ENCODE measurements at regions not wholly inside any gene's neighbourhood (a gene's known extent, or its start where the extent isn't known, plus 50 kb on each side); places are given as distances from the start of the nearest gene placed in this dataset.

DNA sequence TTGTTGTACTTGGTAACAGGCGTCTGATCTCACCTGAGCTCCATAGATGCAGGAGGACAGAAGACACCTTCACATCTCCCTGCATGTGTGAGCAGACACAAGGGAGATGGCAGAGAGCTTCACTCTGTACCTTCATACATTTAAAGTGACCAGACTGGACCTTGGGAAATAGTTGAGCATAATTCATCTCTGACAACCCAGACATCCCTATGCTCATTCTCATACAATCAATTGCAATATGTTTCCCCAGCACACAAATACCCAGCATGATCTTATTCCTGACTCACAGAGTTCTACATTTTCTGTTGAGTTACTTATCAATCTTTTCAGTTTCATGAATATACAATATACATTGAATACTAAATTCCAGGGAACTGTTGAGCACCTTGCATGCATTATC lies 488.2 kb upstream of the API5 start:
- no peak overlapping the region for H2BK5ac ChIP-seq (ENCODE audit: low read depth, low read length, poor library complexity)
- H3K4me2 ChIP-seq (ENCODE audit: low read length) = no peak overlapping the region
- H3K9ac ChIP-seq (ENCODE audit: low read length) = no peak overlapping the region
- H2BK12ac ChIP-seq (ENCODE audit: low read length) = no peak overlapping the region
- H4K12ac ChIP-seq (ENCODE audit: low read depth, low read length) = no peak overlapping the region
- H4K8ac ChIP-seq (ENCODE audit: low read depth, low read length) = no peak overlapping the region
- WGBS (ENCODE audit: extremely low coverage, insufficient coverage, insufficient read length) = no CpG with 5 or more reads among the region's 1 CpG
- H3K36me3 ChIP-seq (ENCODE audit: control insufficient read depth in 1 of 2, insufficient read depth in 2 of 2, low read length in 2 of 2) = no peaks in the 10 kb centered on the region
- H3K23ac ChIP-seq (ENCODE audit: low read length) = no peak overlapping the region
- H2AK5ac ChIP-seq (ENCODE audit: low read length) = no peak overlapping the region
- DNase-seq = no peak
- H3K79me1 ChIP-seq (ENCODE audit: low read length) = no peaks in the 10 kb centered on the region
- no peak overlapping the region for H3K18ac ChIP-seq (ENCODE audit: low read length)
- H2BK120ac ChIP-seq (ENCODE audit: insufficient read depth, low read length, poor library complexity) = no peak overlapping the region
- H3K79me2 ChIP-seq (ENCODE audit: control insufficient read depth, insufficient read depth, low read length, poor library complexity) = no peaks in the 10 kb centered on the region
- H2AFZ ChIP-seq (ENCODE audit: insufficient read depth, low read length, poor library complexity) = no peak overlapping the region
- no peaks in the 10 kb centered on the region for H3K9me3 ChIP-seq (ENCODE audit: insufficient read depth, low read depth, low read length)
- H3K4me1 ChIP-seq (ENCODE audit: control insufficient read depth in 1 of 2, insufficient read depth in 2 of 2, low read length in 2 of 2) = no peaks in the 10 kb centered on the region
- no peak overlapping the region for H4K91ac ChIP-seq (ENCODE audit: low read depth, low read length)
- H3K4ac ChIP-seq (ENCODE audit: low read depth, low read length) = no peak overlapping the region
- no peak overlapping the region for H3K4me3 ChIP-seq (ENCODE audit: low read depth, low read length)
- H3K14ac ChIP-seq (ENCODE audit: low read length) = no peak overlapping the region
- no peak overlapping the region for H3K27ac ChIP-seq (ENCODE audit: low read depth, low read length)
- no peaks in the 10 kb centered on the region for H3K27me3 ChIP-seq (ENCODE audit: insufficient read depth, low read length)

DNA sequence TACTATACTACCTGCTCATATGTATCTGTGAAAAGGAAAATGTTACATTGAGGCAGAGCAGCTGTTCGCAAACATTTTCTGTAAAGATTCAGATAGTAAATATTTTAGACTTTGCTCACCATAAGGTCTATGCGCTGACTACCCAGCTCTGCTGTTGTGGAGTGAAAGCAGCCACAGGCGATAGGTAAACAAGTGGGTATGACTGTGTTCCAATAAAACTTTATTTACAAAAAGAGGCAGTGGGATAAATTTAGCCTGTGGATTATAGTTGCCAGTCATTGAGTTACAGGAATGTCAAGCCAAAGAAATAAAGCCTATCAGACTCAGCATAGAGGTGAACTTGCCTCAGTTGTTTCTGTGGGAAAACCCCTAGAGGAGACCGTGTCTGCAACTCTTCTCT lies 487.7 kb upstream of the API5 start:
- Histone ChIP-seq H3K14ac (ENCODE audit: low read length) (no peak overlapping the region), H2BK5ac (ENCODE audit: low read depth, low read length, poor library complexity) (no peak overlapping the region), H2AK5ac (ENCODE audit: low read length) (no peak overlapping the region), H2BK12ac (ENCODE audit: low read length) (no peak overlapping the region), H3K9ac (ENCODE audit: low read length) (no peak overlapping the region), H3K18ac (ENCODE audit: low read length) (no peak overlapping the region), H3K36me3 (ENCODE audit: control insufficient read depth in 1 of 2, insufficient read depth in 2 of 2, low read length in 2 of 2) (no peaks in the 10 kb centered on the region), H3K4me3 (ENCODE audit: low read depth, low read length) (no peak overlapping the region), H2BK120ac (ENCODE audit: insufficient read depth, low read length, poor library complexity) (no peak overlapping the region), H4K12ac (ENCODE audit: low read depth, low read length) (no peak overlapping the region), H3K4me2 (ENCODE audit: low read length) (no peak overlapping the region), H3K9me3 (ENCODE audit: insufficient read depth, low read depth, low read length) (no peaks in the 10 kb centered on the region), H3K4me1 (ENCODE audit: control insufficient read depth in 1 of 2, insufficient read depth in 2 of 2, low read length in 2 of 2) (no peaks in the 10 kb centered on the region), H3K27me3 (ENCODE audit: insufficient read depth, low read length) (no peaks in the 10 kb centered on the region), H3K79me2 (ENCODE audit: control insufficient read depth, insufficient read depth, low read length, poor library complexity) (no peaks in the 10 kb centered on the region), H3K79me1 (ENCODE audit: low read length) (no peaks in the 10 kb centered on the region), H4K91ac (ENCODE audit: low read depth, low read length) (no peak overlapping the region), H3K27ac (ENCODE audit: low read depth, low read length) (no peak overlapping the region), H4K8ac (ENCODE audit: low read depth, low read length) (no peak overlapping the region), H3K23ac (ENCODE audit: low read length) (no peak overlapping the region), H2AFZ (ENCODE audit: insufficient read depth, low read length, poor library complexity) (no peak overlapping the region), H3K4ac (ENCODE audit: low read depth, low read length) (no peak overlapping the region)
- no peak for DNase-seq
- no CpG with 5 or more reads among the region's 4 CpGs for WGBS (ENCODE audit: extremely low coverage, insufficient coverage, insufficient read length)

DNA sequence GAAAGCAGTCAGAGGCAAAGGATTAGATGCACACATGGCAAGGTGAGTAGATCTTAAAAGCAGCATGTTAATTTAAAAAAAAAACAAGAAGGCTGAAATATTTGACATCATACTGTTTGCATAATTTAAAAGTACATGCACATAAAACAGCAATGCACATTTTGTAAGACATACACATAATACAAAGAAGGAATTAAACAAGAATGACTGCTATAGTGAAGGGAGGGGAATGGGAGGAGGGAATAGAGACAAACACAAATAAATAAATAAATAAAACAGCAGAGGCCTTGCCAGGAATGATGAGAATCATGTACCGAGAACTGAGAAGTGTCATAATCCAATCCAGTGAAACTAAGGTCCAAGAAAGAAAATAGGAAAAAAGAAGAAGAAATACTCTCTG lies 486.2 kb upstream of the API5 start:
- Histone ChIP-seq H2AFZ (ENCODE audit: insufficient read depth, low read length, poor library complexity) (no peak overlapping the region), H3K9me3 (ENCODE audit: insufficient read depth, low read depth, low read length) (no peaks in the 10 kb centered on the region), H3K27ac (ENCODE audit: low read depth, low read length) (no peak overlapping the region), H4K91ac (ENCODE audit: low read depth, low read length) (no peak overlapping the region), H3K4ac (ENCODE audit: low read depth, low read length) (no peak overlapping the region), H3K4me1 (ENCODE audit: control insufficient read depth in 1 of 2, insufficient read depth in 2 of 2, low read length in 2 of 2) (no peaks in the 10 kb centered on the region), H3K14ac (ENCODE audit: low read length) (no peak overlapping the region), H3K23ac (ENCODE audit: low read length) (no peak overlapping the region), H4K8ac (ENCODE audit: low read depth, low read length) (no peak overlapping the region), H3K18ac (ENCODE audit: low read length) (no peak overlapping the region), H3K79me1 (ENCODE audit: low read length) (no peaks in the 10 kb centered on the region), H3K79me2 (ENCODE audit: control insufficient read depth, insufficient read depth, low read length, poor library complexity) (no peaks in the 10 kb centered on the region), H3K4me3 (ENCODE audit: low read depth, low read length) (no peak overlapping the region), H2AK5ac (ENCODE audit: low read length) (no peak overlapping the region), H3K4me2 (ENCODE audit: low read length) (no peak overlapping the region), H2BK12ac (ENCODE audit: low read length) (no peak overlapping the region), H3K36me3 (ENCODE audit: control insufficient read depth in 1 of 2, insufficient read depth in 2 of 2, low read length in 2 of 2) (no peaks in the 10 kb centered on the region), H4K12ac (ENCODE audit: low read depth, low read length) (no peak overlapping the region), H2BK120ac (ENCODE audit: insufficient read depth, low read length, poor library complexity) (no peak overlapping the region), H3K9ac (ENCODE audit: low read length) (no peak overlapping the region), H2BK5ac (ENCODE audit: low read depth, low read length, poor library complexity) (no peak overlapping the region), H3K27me3 (ENCODE audit: insufficient read depth, low read length) (no peaks in the 10 kb centered on the region)
- no CpG with 5 or more reads among the region's 1 CpG for WGBS (ENCODE audit: extremely low coverage, insufficient coverage, insufficient read length)
- no peak for DNase-seq

DNA sequence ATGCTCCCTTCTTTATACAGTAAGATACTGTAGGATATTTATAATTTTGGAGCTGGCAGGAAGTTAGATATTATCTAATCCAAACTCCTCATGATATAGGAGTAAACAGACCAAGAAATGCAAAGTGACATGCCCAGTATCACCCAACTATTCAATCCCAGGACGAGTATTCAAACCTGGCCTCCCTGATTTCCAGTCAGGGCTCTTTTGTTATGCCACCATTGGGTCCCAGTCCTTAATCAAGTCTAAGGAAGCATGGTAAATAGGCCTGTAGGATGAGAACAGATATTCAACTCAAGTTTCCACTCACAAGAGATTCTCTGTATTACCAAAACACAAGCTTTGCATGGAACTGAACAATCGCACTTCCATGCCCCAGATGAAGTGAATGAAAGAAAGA lies 484.0 kb upstream of the API5 start:
- Histone ChIP-seq H2BK120ac (ENCODE audit: insufficient read depth, low read length, poor library complexity) (no peak overlapping the region), H3K4me1 (ENCODE audit: control insufficient read depth in 1 of 2, insufficient read depth in 2 of 2, low read length in 2 of 2) (no peaks in the 10 kb centered on the region), H3K4me3 (ENCODE audit: low read depth, low read length) (no peak overlapping the region), H2AK5ac (ENCODE audit: low read length) (no peak overlapping the region), H3K4me2 (ENCODE audit: low read length) (no peak overlapping the region), H4K12ac (ENCODE audit: low read depth, low read length) (no peak overlapping the region), H3K36me3 (ENCODE audit: control insufficient read depth in 1 of 2, insufficient read depth in 2 of 2, low read length in 2 of 2) (no peaks in the 10 kb centered on the region), H3K14ac (ENCODE audit: low read length) (no peak overlapping the region), H3K18ac (ENCODE audit: low read length) (no peak overlapping the region), H3K27me3 (ENCODE audit: insufficient read depth, low read length) (no peaks in the 10 kb centered on the region), H3K27ac (ENCODE audit: low read depth, low read length) (no peak overlapping the region), H2BK5ac (ENCODE audit: low read depth, low read length, poor library complexity) (no peak overlapping the region), H4K8ac (ENCODE audit: low read depth, low read length) (no peak overlapping the region), H3K79me2 (ENCODE audit: control insufficient read depth, insufficient read depth, low read length, poor library complexity) (no peaks in the 10 kb centered on the region), H3K79me1 (ENCODE audit: low read length) (no peaks in the 10 kb centered on the region), H3K9ac (ENCODE audit: low read length) (no peak overlapping the region), H2AFZ (ENCODE audit: insufficient read depth, low read length, poor library complexity) (no peak overlapping the region), H3K23ac (ENCODE audit: low read length) (no peak overlapping the region), H3K9me3 (ENCODE audit: insufficient read depth, low read depth, low read length) (no peaks in the 10 kb centered on the region), H4K91ac (ENCODE audit: low read depth, low read length) (no peak overlapping the region), H2BK12ac (ENCODE audit: low read length) (no peak overlapping the region), H3K4ac (ENCODE audit: low read depth, low read length) (no peak overlapping the region)
- no CpG with 5 or more reads among the region's 2 CpGs for WGBS (ENCODE audit: extremely low coverage, insufficient coverage, insufficient read length)
- DNase-seq = no peak
